Right atrium auricular region (tissue), 2 donors: ENCODE measurements at regions not wholly inside any gene's neighbourhood (a gene's known extent, or its start where the extent isn't known, plus 50 kb on each side); places are given as distances from the start of the nearest gene placed in this dataset.
A peak's percentile ranks its signal among the peaks of the same experiment; 100 is the strongest.

ENCODE experiments used
- DNase-seq: peaks from one replicate; pipeline ENCODE4 v3.0.0-alpha.2; 2019; ENCODE audit warnings: low spot score
- H3K27ac ChIP-seq, 2 donors: fragments of 200-600 bp; sonication (generic); 1 replicate in 1 of 2; 2 replicates in 1 of 2; pipeline ENCODE4 v1.5.1; 2016 to 2019
- H3K27me3 ChIP-seq, 2 donors: fragments of 200-600 bp; sonication (generic); one replicate each; pipeline versions ENCODE4 v1.5.1 to v1.6.0; 2017 to 2019
- H3K36me3 ChIP-seq: fragments of 200-600 bp; sonication (generic); one replicate; pipeline ENCODE4 v1.5.1; 2016
- H3K4me1 ChIP-seq, 2 donors: fragments of 200-600 bp; sonication (generic); one replicate each; pipeline versions ENCODE4 v1.5.1 to v1.6.0; 2017 to 2019
- H3K4me3 ChIP-seq, 2 donors: fragments of 200-600 bp; sonication (generic); 1 replicate in 1 of 2; 2 replicates in 1 of 2; pipeline ENCODE4 v1.5.1; 2017 to 2019; ENCODE audit warnings: mild to moderate bottlenecking in 1 of 2, moderate library complexity in 1 of 2
- H3K9me3 ChIP-seq, 2 donors: fragments of 200-600 bp; sonication (generic); one replicate each; pipeline ENCODE4 v1.5.1; 2019
- CTCF ChIP-seq, 2 donors: fragments of 200-600 bp; sonication (generic); IDR thresholded peaks; one replicate each; pipeline ENCODE4 v1.5.1; 2019; ENCODE audit warnings: antibody characterized with exemption in 2 of 2

GRCh38 chr6:164401871-164402270 lies 907.5 kb downstream of the C6orf118 start:
- H3K36me3 ChIP-seq: no peaks in the 10 kb centered on the region
- H3K9me3 ChIP-seq: no peaks in the 10 kb centered on the region
- no peak overlapping the region for H3K27ac ChIP-seq
- no peak overlapping the region for H3K4me3 ChIP-seq
- TF ChIP-seq CTCF (IDR thresholded peaks at IDR 0.05): no peak
- H3K27me3 ChIP-seq: no peaks in the 10 kb centered on the region
- H3K4me1 ChIP-seq: no peaks in the 10 kb centered on the region
- no peak for DNase-seq

DNA sequence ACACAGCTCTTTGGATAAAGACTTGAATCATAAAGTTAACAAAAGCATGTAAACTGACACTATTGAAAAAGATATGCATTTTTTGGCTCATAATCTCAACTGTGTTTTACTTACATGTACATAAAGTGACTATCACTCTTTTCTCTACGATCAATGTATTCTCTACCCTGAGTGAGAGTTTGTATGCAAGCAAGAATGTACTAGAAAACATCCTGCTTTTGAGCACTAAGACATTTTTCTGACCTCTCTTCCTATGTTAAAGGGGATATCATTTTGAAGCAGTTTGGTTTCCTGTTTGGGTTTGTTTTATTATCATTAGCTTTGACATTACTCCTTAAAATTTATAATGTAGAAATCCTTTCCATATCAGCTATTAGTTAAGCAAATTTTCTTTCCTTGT lies 910.8 kb downstream of the C6orf118 start:
- no peak for TF ChIP-seq CTCF (IDR thresholded peaks at IDR 0.05)
- Histone ChIP-seq H3K27me3 (no peaks in the 10 kb centered on the region), H3K9me3 (no peaks in the 10 kb centered on the region), H3K4me3 (no peak overlapping the region), H3K36me3 (no peaks in the 10 kb centered on the region), H3K4me1 (no peaks in the 10 kb centered on the region), H3K27ac (no peak overlapping the region)
- DNase-seq: no peak

DNA sequence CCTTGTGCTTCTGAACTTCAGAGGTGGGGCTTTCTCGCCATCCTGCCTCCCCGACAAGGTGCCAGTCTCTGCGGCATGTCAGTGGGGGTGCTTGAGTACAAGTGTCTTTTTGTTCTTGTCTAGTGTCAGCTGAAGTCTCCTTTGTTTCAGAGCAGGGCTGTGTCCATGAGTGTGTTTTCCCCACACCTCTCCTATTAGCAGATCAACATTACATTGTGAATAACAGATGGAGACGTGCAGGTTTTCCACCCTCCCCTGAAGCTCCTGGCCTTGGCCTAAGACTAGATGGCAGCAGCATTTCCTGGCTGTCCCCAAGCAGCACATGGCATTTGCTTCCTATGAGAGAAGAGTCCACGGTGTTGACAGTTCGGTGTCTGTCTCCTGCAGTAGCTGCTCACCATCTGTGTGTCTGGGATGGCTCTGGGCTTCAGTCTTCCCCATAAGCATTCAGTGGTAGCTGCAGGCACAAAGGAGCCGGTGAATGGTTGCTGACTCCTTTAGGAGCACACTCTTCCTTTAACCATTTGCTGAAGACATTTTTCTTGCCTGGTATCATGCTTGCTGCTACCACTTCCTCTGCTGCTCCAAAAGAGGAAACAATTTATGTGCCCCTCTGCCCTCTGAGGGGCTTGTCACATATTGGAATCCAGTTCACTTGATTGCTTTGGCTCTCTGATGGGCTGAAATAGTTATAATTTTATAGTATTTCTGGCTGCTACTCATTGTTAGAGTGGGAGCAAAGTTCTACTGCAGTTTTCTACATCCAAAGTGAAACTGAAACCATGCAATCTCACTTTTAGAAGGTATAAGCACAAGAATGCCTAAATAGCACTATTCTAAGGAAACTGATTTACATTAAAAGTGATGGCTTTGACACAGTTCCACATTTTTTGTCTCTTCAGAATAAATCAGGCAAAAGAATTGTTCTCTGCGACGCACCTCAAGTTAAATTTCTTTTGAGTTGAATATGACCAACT lies 913.0 kb downstream of the C6orf118 start:
- no peaks in the 10 kb centered on the region for H3K27me3 ChIP-seq
- H3K27ac ChIP-seq: no peak overlapping the region
- H3K9me3 ChIP-seq: no peaks in the 10 kb centered on the region
- H3K36me3 ChIP-seq: no peaks in the 10 kb centered on the region
- DNase-seq: no peak
- no peaks in the 10 kb centered on the region for H3K4me1 ChIP-seq
- peak overlapping the region in 1 of 2 donors; percentile 37 for H3K4me3 ChIP-seq
- TF ChIP-seq CTCF (IDR thresholded peaks at IDR 0.05): no peak

DNA sequence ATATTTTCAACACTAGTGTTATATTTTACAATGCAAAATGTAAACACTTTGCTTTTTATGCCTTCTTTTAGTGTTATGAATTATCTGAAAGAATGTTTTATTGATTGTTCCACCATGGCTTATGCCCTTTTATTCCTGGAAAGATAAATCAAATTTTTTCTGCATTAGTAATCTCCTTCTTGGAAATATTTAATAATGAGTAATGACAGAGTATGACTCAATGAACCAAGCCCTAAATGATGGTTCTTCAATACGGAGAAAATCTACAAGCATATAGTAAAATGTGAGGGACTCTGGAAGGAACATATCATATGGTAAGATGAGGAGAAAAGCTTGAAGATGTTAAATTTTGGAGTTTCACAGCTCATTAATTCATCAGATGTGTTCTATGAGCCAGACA lies 929.6 kb downstream of the C6orf118 start:
- no peaks in the 10 kb centered on the region for H3K27me3 ChIP-seq
- no peak for TF ChIP-seq CTCF (IDR thresholded peaks at IDR 0.05)
- H3K36me3 ChIP-seq: no peaks in the 10 kb centered on the region
- no peak for DNase-seq
- H3K9me3 ChIP-seq: peaks cover 0 to 17% of the 10 kb centered on the region in 2 donors
- H3K4me3 ChIP-seq: no peak overlapping the region
- H3K4me1 ChIP-seq: no peaks in the 10 kb centered on the region
- H3K27ac ChIP-seq: no peak overlapping the region

DNA sequence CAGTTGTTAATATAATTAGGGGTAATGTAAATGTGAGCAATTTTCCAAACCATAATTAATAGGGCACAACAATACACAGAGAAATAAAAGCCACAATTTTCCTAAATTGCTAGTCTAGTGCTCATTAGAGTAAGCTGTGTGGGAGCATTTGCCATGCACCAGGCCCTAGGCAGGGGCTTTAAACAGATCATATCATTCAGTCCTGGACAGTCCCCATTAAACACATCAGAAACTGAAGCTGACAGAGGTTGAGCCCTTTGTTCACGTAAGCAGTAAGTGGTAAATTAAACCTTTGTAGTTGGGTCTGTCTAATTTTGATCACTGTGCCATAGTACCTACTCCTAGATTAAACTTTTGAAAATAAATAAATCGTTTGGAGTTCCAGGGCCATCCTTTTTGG lies 931.1 kb downstream of the C6orf118 start:
- no peaks in the 10 kb centered on the region for H3K36me3 ChIP-seq
- no peaks in the 10 kb centered on the region for H3K27me3 ChIP-seq
- H3K4me1 ChIP-seq: no peaks in the 10 kb centered on the region
- no peak overlapping the region for H3K27ac ChIP-seq
- H3K9me3 ChIP-seq: peaks cover 0 to 17% of the 10 kb centered on the region in 2 donors
- no peak for TF ChIP-seq CTCF (IDR thresholded peaks at IDR 0.05)
- DNase-seq: no peak
- no peak overlapping the region for H3K4me3 ChIP-seq
